Esophagus muscularis mucosa (tissue), 4 donors: ENCODE measurements at regions not wholly inside any gene's neighbourhood (a gene's known extent, or its start where the extent isn't known, plus 50 kb on each side); places are given as distances from the start of the nearest gene placed in this dataset.
A peak's percentile ranks its signal among the peaks of the same experiment; 100 is the strongest.

Source experiments
- DNase-seq: peaks from one replicate; pipeline ENCODE4 v3.0.0-alpha.2; 2017; ENCODE audit errors: extremely low spot score
- H3K27ac ChIP-seq, 4 donors: fragments of 200-600 bp; sonication (generic); replicated peaks in 1 of 4; 1 replicate in 3 of 4; 2 replicates in 1 of 4; pipeline ENCODE4 v1.5.1; 2016 to 2019; ENCODE audit warnings: mild to moderate bottlenecking in 1 of 4
- H3K27me3 ChIP-seq, 4 donors: fragments of 200-600 bp; sonication (generic); one replicate each; pipeline versions ENCODE4 v1.5.1 to v1.6.0; 2016 to 2019
- H3K36me3 ChIP-seq, 4 donors: fragments of 200-600 bp; sonication (generic); one replicate each; pipeline ENCODE4 v1.5.1; 2016 to 2019
- H3K4me1 ChIP-seq, 4 donors: fragments of 200-600 bp; sonication (generic); one replicate each; pipeline ENCODE4 v1.5.1; 2016 to 2019
- H3K4me3 ChIP-seq, 4 donors: fragments of 200-600 bp; sonication (generic); 1 replicate in 2 of 4; 2 replicates in 2 of 4; pipeline ENCODE4 v1.5.1; 2016 to 2019; ENCODE audit warnings: mild to moderate bottlenecking in 4 of 4, moderate library complexity in 1 of 4
- H3K9me3 ChIP-seq, 4 donors: fragments of 200-600 bp; sonication (generic); 1 replicate in 3 of 4; 2 replicates in 1 of 4; pipeline ENCODE4 v1.5.1; 2016 to 2019
- CTCF ChIP-seq, 3 experiments: fragments of 200-600 bp in 2 of 3; fragments of 450-650 bp in 1 of 3; sonication (generic) in 2 of 3; IDR thresholded peaks; one replicate each; pipeline ENCODE4 v1.5.1; 2017 to 2019; ENCODE audit warnings: antibody characterized with exemption in 3 of 3, mild to moderate bottlenecking in 2 of 3, moderate library complexity in 1 of 3
- EP300 ChIP-seq: sonication (generic); formaldehyde crosslinking; IDR thresholded peaks from one replicate; pipeline ENCODE4 v1.6.1; 2017; ENCODE audit warnings: antibody characterized with exemption
- POLR2A ChIP-seq: fragments of 450-650 bp; IDR thresholded peaks from one replicate; pipeline ENCODE4 v1.6.1; 2017; ENCODE audit warnings: antibody characterized with exemption, moderate library complexity, mild to moderate bottlenecking, low read depth
- POLR2AphosphoS5 ChIP-seq, 2 donors: sonication (generic); formaldehyde crosslinking; IDR thresholded peaks; one replicate each; pipeline ENCODE4 v1.6.1; 2017; ENCODE audit warnings: antibody characterized with exemption in 2 of 2
- WGBS: methylation state at CpG from one replicate; pipeline ENCODE4 v1.1.5; 2018; 5-methylcytosine and 5-hydroxymethylcytosine counted together
- intact Hi-C: fragments of 100-400 bp; cut with DNase I; formaldehyde crosslinking; loops from one replicate; pipeline ENCODE4 v1.15.1; 2023

DNA sequence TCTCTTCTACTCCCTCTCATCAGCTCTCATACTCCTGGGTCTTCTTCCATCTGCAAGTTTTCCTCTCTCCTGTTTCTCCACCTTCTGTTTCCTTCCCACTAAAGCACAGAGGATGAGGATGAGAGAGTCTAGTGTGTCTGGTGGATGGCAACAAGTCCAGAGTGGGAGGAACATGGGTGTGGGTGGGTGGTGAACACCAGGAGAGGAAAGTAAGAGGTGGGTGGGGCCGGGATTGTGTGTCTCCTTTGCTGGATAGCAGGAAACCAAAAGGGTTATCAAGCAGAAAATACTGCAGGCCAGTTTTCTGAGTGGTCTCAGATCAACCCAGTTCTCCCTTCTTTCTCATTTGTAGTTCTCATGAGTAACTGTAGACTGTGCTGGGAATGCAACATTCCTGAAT lies 52.9 kb upstream of the EPHB1 start:
- no peak for TF ChIP-seq POLR2AphosphoS5 (IDR thresholded peaks at IDR 0.05)
- TF ChIP-seq EP300 = no peak
- no peak for TF ChIP-seq POLR2A
- TF ChIP-seq CTCF (IDR thresholded peaks at IDR 0.05) = no peak
- H3K4me3 ChIP-seq = no peak overlapping the region
- 75% methylated on average over 1 of the region's 1 CpG for WGBS
- intact Hi-C loops = no loop called here
- no peak overlapping the region for H3K27ac ChIP-seq
- H3K36me3 ChIP-seq = no peaks in the 10 kb centered on the region
- no peaks in the 10 kb centered on the region for H3K27me3 ChIP-seq
- no peaks in the 10 kb centered on the region for H3K4me1 ChIP-seq
- DNase-seq = peak; percentile 79
- no peaks in the 10 kb centered on the region for H3K9me3 ChIP-seq

DNA sequence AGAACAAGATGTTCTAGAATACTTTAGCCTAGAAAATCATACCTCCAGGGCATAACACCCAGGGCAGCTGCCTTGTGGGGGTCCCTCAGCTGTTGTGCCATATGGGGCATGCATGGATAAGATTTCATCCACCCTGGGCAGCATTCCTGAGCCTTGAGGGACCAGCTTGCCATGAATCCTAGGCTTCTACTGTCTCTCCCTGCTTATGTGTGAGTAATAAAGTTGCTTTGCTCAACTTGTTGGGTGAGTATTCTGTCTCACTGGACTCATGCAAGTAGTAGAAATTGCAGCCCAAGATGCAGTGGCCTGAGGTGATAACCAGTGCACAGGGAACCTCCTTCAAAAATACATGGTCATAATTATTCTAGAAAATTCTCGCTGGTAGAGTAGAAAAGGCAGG lies 52.1 kb upstream of the EPHB1 start:
- H3K36me3 ChIP-seq = no peaks in the 10 kb centered on the region
- 75% methylated on average over 1 of the region's 1 CpG for WGBS
- TF ChIP-seq POLR2AphosphoS5 (IDR thresholded peaks at IDR 0.05) = no peak
- H3K4me1 ChIP-seq = no peaks in the 10 kb centered on the region
- intact Hi-C loops = no loop called here
- no peaks in the 10 kb centered on the region for H3K9me3 ChIP-seq
- no peak overlapping the region for H3K4me3 ChIP-seq
- DNase-seq = peak; percentile 91
- no peak overlapping the region for H3K27ac ChIP-seq
- H3K27me3 ChIP-seq = no peaks in the 10 kb centered on the region
